ENCODE measurements at regions not wholly inside any gene's neighbourhood (a gene's known extent, or its start where the extent isn't known, plus 50 kb on each side); places are given as distances from the start of the nearest gene placed in this dataset.

- TF ChIP-seq, protein P1, sequence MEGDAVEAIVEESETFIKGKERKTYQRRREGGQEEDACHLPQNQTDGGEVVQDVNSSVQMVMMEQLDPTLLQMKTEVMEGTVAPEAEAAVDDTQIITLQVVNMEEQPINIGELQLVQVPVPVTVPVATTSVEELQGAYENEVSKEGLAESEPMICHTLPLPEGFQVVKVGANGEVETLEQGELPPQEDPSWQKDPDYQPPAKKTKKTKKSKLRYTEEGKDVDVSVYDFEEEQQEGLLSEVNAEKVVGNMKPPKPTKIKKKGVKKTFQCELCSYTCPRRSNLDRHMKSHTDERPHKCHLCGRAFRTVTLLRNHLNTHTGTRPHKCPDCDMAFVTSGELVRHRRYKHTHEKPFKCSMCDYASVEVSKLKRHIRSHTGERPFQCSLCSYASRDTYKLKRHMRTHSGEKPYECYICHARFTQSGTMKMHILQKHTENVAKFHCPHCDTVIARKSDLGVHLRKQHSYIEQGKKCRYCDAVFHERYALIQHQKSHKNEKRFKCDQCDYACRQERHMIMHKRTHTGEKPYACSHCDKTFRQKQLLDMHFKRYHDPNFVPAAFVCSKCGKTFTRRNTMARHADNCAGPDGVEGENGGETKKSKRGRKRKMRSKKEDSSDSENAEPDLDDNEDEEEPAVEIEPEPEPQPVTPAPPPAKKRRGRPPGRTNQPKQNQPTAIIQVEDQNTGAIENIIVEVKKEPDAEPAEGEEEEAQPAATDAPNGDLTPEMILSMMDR (conservative IDR thresholded peaks at IDR 0.05; ENCODE audit: low read depth, low read length): no peak
- TF ChIP-seq EZH2 (IDR thresholded peaks at IDR 0.05; ENCODE audit: borderline replicate concordance, low read depth, low read length, poor library complexity, severe bottlenecking): no peak
These were observed 79.1 kb downstream of the FEM1C start for GRCh38 chr5:115465431-115465830.
